ENCODE measurements at regions not wholly inside any gene's neighbourhood (a gene's known extent, or its start where the extent isn't known, plus 50 kb on each side); places are given as distances from the start of the nearest gene placed in this dataset.

DNA sequence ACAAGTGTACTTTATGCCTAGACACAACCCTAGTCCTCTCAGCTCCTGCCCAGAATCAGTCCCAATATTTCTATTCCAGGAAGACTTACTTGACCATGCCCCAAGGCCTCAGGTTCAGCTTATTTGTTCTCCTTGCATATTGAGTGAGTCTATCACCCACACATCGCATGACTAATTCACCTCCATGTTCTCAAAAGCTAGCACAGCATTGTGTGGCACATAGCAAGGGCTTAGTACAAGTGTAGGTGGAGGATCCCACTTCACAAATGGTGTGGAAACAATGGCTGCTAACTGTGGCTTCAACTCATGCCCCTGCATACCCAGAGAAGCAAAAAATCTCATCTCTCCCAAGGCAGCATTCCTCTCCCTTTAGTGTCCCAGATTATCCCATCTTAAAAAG is 602.6 kb upstream of the API5 start:
- no peak for TF ChIP-seq CEBPB (IDR thresholded peaks at IDR 0.05)
- TF ChIP-seq NFIC (IDR thresholded peaks at IDR 0.05), result no peak
- no peak for TF ChIP-seq CREB1 (IDR thresholded peaks at IDR 0.05; ENCODE audit: low read depth)
- no peak for TF ChIP-seq TCF12 (IDR thresholded peaks at IDR 0.05; ENCODE audit: low read depth)
- TF ChIP-seq, protein P1, sequence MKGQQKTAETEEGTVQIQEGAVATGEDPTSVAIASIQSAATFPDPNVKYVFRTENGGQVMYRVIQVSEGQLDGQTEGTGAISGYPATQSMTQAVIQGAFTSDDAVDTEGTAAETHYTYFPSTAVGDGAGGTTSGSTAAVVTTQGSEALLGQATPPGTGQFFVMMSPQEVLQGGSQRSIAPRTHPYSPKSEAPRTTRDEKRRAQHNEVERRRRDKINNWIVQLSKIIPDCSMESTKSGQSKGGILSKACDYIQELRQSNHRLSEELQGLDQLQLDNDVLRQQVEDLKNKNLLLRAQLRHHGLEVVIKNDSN (IDR thresholded peaks at IDR 0.05), result no peak

DNA sequence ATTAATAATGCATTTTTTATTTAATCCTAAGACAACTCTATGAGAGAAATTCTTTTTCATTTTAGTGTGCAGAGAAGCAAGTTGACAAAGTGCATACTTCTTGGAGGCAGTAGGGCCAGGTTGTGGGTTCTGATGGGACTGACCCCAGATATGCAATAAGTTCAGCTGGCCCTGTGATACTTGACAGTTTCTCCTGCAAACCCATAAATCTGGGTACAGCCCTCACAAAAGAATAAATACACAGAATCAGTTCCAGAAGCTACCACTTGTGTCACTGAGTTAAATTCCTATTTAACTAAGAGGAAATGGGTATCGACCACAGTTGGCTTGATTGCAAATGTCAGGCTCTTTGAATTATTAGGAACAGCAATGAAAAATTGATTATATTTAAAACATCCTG is 598.5 kb upstream of the API5 start:
- TF ChIP-seq EP300 (IDR thresholded peaks at IDR 0.05; ENCODE audit: borderline replicate concordance) (no peak), MAX (IDR thresholded peaks at IDR 0.05) (no peak)

DNA sequence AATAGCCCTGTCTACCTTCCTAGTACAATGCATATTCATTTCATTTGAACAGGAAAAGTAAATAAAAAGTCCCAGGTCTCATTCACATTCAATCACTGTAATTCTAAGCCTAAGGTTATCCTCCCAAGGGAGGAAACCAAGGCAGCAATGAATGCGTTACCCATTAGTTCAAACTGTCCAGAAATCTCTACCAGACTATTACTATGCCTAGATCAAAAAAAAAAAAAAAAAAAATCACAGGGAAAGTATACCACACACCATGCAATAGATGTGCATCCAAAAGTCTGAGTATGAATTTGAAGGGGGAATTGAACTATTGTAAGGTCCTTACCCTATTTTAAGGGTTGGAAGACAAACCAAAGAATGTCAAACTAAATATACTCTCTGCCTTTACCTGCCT is 598.0 kb upstream of the API5 start:
- TF ChIP-seq TAF1 (IDR thresholded peaks at IDR 0.05; ENCODE audit: low read depth) (no peak), YY1 (IDR thresholded peaks at IDR 0.05; ENCODE audit: low read depth) (no peak), CEBPB (IDR thresholded peaks at IDR 0.05) (no peak), ZBTB7A (IDR thresholded peaks at IDR 0.05; ENCODE audit: low read depth) (no peak), EGR1 (IDR thresholded peaks at IDR 0.05) (no peak), TCF12 (IDR thresholded peaks at IDR 0.05; ENCODE audit: low read depth) (no peak), FOXM1 (IDR thresholded peaks at IDR 0.05; ENCODE audit: borderline replicate concordance, low read depth) (no peak), CREB1 (IDR thresholded peaks at IDR 0.05; ENCODE audit: low read depth) (no peak), RAD21 (IDR thresholded peaks at IDR 0.05; ENCODE audit: low read depth) (no peak), MAX (IDR thresholded peaks at IDR 0.05) (no peak)
- TF ChIP-seq, protein P2, sequence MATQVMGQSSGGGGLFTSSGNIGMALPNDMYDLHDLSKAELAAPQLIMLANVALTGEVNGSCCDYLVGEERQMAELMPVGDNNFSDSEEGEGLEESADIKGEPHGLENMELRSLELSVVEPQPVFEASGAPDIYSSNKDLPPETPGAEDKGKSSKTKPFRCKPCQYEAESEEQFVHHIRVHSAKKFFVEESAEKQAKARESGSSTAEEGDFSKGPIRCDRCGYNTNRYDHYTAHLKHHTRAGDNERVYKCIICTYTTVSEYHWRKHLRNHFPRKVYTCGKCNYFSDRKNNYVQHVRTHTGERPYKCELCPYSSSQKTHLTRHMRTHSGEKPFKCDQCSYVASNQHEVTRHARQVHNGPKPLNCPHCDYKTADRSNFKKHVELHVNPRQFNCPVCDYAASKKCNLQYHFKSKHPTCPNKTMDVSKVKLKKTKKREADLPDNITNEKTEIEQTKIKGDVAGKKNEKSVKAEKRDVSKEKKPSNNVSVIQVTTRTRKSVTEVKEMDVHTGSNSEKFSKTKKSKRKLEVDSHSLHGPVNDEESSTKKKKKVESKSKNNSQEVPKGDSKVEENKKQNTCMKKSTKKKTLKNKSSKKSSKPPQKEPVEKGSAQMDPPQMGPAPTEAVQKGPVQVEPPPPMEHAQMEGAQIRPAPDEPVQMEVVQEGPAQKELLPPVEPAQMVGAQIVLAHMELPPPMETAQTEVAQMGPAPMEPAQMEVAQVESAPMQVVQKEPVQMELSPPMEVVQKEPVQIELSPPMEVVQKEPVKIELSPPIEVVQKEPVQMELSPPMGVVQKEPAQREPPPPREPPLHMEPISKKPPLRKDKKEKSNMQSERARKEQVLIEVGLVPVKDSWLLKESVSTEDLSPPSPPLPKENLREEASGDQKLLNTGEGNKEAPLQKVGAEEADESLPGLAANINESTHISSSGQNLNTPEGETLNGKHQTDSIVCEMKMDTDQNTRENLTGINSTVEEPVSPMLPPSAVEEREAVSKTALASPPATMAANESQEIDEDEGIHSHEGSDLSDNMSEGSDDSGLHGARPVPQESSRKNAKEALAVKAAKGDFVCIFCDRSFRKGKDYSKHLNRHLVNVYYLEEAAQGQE (IDR thresholded peaks at IDR 0.05; ENCODE audit: low read depth), result no peak
- TF ChIP-seq, protein P1 (IDR thresholded peaks at IDR 0.05), result no peak

- no peak for TF ChIP-seq CEBPB (IDR thresholded peaks at IDR 0.05)
- no peak for TF ChIP-seq TAF1 (IDR thresholded peaks at IDR 0.05; ENCODE audit: low read depth)
- no peak for TF ChIP-seq NFIC (IDR thresholded peaks at IDR 0.05)
- no peak for TF ChIP-seq RAD21 (IDR thresholded peaks at IDR 0.05; ENCODE audit: low read depth)
- no peak for TF ChIP-seq MAX (IDR thresholded peaks at IDR 0.05)
- no peak for TF ChIP-seq EGR1 (IDR thresholded peaks at IDR 0.05)
- TF ChIP-seq TEAD4 (IDR thresholded peaks at IDR 0.05), result no peak
- no peak for TF ChIP-seq FOXM1 (IDR thresholded peaks at IDR 0.05; ENCODE audit: borderline replicate concordance, low read depth)
- no peak for TF ChIP-seq TCF12 (IDR thresholded peaks at IDR 0.05; ENCODE audit: low read depth)
- TF ChIP-seq CREB1 (IDR thresholded peaks at IDR 0.05; ENCODE audit: low read depth), result no peak
- no peak for TF ChIP-seq EP300 (IDR thresholded peaks at IDR 0.05; ENCODE audit: borderline replicate concordance)
- TF ChIP-seq, protein P1 (IDR thresholded peaks at IDR 0.05), result no peak
- TF ChIP-seq, protein P2 (IDR thresholded peaks at IDR 0.05; ENCODE audit: low read depth), result no peak
- TF ChIP-seq YY1 (IDR thresholded peaks at IDR 0.05; ENCODE audit: low read depth), result no peak
- TF ChIP-seq ZBTB7A (IDR thresholded peaks at IDR 0.05; ENCODE audit: low read depth), result no peak
Measured at GRCh38 chr11:42720716-42721563, 590.9 kb upstream of the API5 start.

DNA sequence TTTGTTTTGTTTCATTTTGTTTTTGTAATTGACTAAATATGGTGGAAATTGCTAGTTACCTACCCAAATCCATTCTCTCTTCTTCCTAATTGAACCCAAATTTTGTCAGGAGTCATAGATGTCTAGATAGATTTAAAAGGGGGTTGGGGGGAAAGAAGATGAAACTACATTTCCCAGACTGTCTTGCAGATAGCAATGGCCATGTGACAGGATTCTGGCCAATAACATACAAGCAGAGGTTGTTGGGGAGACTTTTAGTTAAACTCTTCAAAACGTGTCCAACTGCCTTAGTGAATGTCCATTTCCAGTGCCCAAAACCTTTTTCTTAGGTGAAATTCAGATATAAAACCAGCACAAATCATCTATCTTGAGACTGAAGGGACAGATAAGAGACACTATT is 583.9 kb upstream of the API5 start:
- no peak for TF ChIP-seq ZBTB7A (IDR thresholded peaks at IDR 0.05; ENCODE audit: low read depth)
- TF ChIP-seq, protein P1 (IDR thresholded peaks at IDR 0.05), result no peak
- TF ChIP-seq, protein P2 (IDR thresholded peaks at IDR 0.05; ENCODE audit: low read depth), result no peak
- no peak for TF ChIP-seq RAD21 (IDR thresholded peaks at IDR 0.05; ENCODE audit: low read depth)
- no peak for TF ChIP-seq NFIC (IDR thresholded peaks at IDR 0.05)
- TF ChIP-seq TAF1 (IDR thresholded peaks at IDR 0.05; ENCODE audit: low read depth), result no peak
- TF ChIP-seq CEBPB (IDR thresholded peaks at IDR 0.05), result no peak
- no peak for TF ChIP-seq YY1 (IDR thresholded peaks at IDR 0.05; ENCODE audit: low read depth)
- no peak for TF ChIP-seq EP300 (IDR thresholded peaks at IDR 0.05; ENCODE audit: borderline replicate concordance)
- TF ChIP-seq MAX (IDR thresholded peaks at IDR 0.05), result no peak
- TF ChIP-seq EGR1 (IDR thresholded peaks at IDR 0.05), result no peak
- TF ChIP-seq TCF12 (IDR thresholded peaks at IDR 0.05; ENCODE audit: low read depth), result no peak
- TF ChIP-seq CREB1 (IDR thresholded peaks at IDR 0.05; ENCODE audit: low read depth), result no peak
- no peak for TF ChIP-seq TEAD4 (IDR thresholded peaks at IDR 0.05)
